Retinal pigment epithelial cell (primary cell): ENCODE measurements at regions not wholly inside any gene's neighbourhood (a gene's known extent, or its start where the extent isn't known, plus 50 kb on each side); places are given as distances from the start of the nearest gene placed in this dataset.

ENCODE experiments used
- DNase-seq: peaks from one replicate; pipeline ENCODE4 v3.0.0-alpha.2; 2010; ENCODE audit warnings: low read depth
- H3K4me3 ChIP-seq: 2 replicates; pipeline ENCODE4 v1.5.1; 2011; ENCODE audit warnings: mild to moderate bottlenecking, low read length, control low read depth, moderate library complexity
- CTCF ChIP-seq: conservative IDR thresholded peaks from 2 replicates; pipeline ENCODE4 v1.5.1; 2011; ENCODE audit warnings: low read depth, low read length, control low read depth, inconsistent platforms

GRCh38 chr12:91506452-91506851, 323.8 kb upstream of the DCN start:
- no peak for TF ChIP-seq CTCF
- no peak overlapping the region for H3K4me3 ChIP-seq
- no peak for DNase-seq

- no peak for TF ChIP-seq CTCF
- DNase-seq, result no peak
- H3K4me3 ChIP-seq, result no peak overlapping the region
Measured at GRCh38 chr12:91505006-91505405, 322.4 kb upstream of the DCN start.

GRCh38 chr12:91502208-91502607, 319.6 kb upstream of the DCN start:
- DNase-seq, result no peak
- TF ChIP-seq CTCF, result no peak
- no peak overlapping the region for H3K4me3 ChIP-seq

- DNase-seq, result no peak
- no peak overlapping the region for H3K4me3 ChIP-seq
- TF ChIP-seq CTCF, result no peak
Measured at GRCh38 chr12:91496337-91496736, 313.7 kb upstream of the DCN start.

- no peak for TF ChIP-seq CTCF
- no peak for DNase-seq
- no peak overlapping the region for H3K4me3 ChIP-seq
Measured at GRCh38 chr12:91493308-91493707, 310.7 kb upstream of the DCN start.

GRCh38 chr12:91492648-91493047, 310.0 kb upstream of the DCN start:
- no peak for DNase-seq
- TF ChIP-seq CTCF, result no peak
- no peak overlapping the region for H3K4me3 ChIP-seq

- DNase-seq, result no peak
- no peak for TF ChIP-seq CTCF
- H3K4me3 ChIP-seq, result no peak overlapping the region
Measured at GRCh38 chr12:91490667-91491311, 308.2 kb upstream of the DCN start.
